ENCODE measurements at regions not wholly inside any gene's neighbourhood (a gene's known extent, or its start where the extent isn't known, plus 50 kb on each side); places are given as distances from the start of the nearest gene placed in this dataset.

DNA sequence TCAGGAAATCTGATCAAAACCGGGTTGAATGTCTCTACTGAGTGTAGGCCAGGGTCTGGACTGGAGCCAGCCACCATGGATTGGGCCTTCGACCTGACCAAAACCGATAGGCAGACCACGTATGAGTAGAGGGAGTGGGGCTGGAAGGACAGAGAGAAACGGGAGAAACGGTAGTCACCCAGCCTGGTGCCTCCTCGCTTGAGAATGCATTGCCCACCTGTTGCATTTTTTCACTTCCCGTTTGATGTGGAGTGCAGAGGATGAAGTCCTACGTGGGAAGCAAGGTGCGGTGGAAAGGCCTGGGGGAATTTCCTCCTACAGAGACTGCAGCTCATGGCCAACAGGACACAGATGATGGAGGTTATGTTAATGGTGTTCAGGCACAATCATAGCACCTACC lies 53.9 kb upstream of the ECI2 start:
- TF ChIP-seq REST (IDR thresholded peaks at IDR 0.05; ENCODE audit: insufficient read depth in 1 of 2, low read depth in 2 of 2, low read length in 2 of 2) (no peak), POLR2AphosphoS5 (IDR thresholded peaks at IDR 0.05; ENCODE audit: low read depth, low read length) (no peak)

Measured in PFSK-1 (cell line).